SK-N-SH treated with all-trans-retinoic acid at 6 μM for 48 hours (cell line): ENCODE measurements at regions not wholly inside any gene's neighbourhood (a gene's known extent, or its start where the extent isn't known, plus 50 kb on each side); places are given as distances from the start of the nearest gene placed in this dataset.

ENCODE experiments used
- ESRRG ChIP-seq: fragments of 250-450 bp; sonication (Bioruptor Pico); IDR thresholded peaks from 2 replicates; pipeline ENCODE4 v1.6.1; 2021; ENCODE audit warnings: mild to moderate bottlenecking
- PATZ1 ChIP-seq: fragments of 250-450 bp; sonication (Bioruptor Pico); IDR thresholded peaks from 2 replicates; pipeline ENCODE4 v1.8.0; 2020; ENCODE audit warnings: mild to moderate bottlenecking, moderate library complexity, borderline replicate concordance
- PPARA ChIP-seq: fragments of 250-450 bp; sonication (Bioruptor Pico); IDR thresholded peaks from 2 replicates; pipeline ENCODE4 v1.5.0; 2020; ENCODE audit warnings: mild to moderate bottlenecking, borderline replicate concordance
- SNAI2 ChIP-seq: fragments of 250-450 bp; sonication (Bioruptor Pico); IDR thresholded peaks from 2 replicates; pipeline ENCODE4 v1.5.0; 2020; ENCODE audit warnings: mild to moderate bottlenecking, moderate library complexity
- ZFP30 ChIP-seq: fragments of 450-650 bp; formaldehyde crosslinking; IDR thresholded peaks from 2 replicates; pipeline ENCODE4 v1.5.0; 2022; ENCODE audit warnings: mild to moderate bottlenecking, moderate library complexity
- ZNF565 ChIP-seq: fragments of 450-650 bp; formaldehyde crosslinking; conservative IDR thresholded peaks from 2 replicates; pipeline ENCODE4 v1.5.0; 2020; ENCODE audit warnings: low read depth, mild to moderate bottlenecking, moderate library complexity

GRCh38 chr4:1492651-1493539 lies 86.7 kb upstream of the NKX1-1 start:
- TF ChIP-seq PATZ1 (CRISPR knock-in tag) (no peak), ESRRG (CRISPR knock-in tag) (no peak), SNAI2 (CRISPR knock-in tag) (no peak), PPARA (CRISPR knock-in tag) (no peak), ZFP30 (CRISPR knock-in tag) (no peak), ZNF565 (no peak)
